ENCODE measurements at regions not wholly inside any gene's neighbourhood (a gene's known extent, or its start where the extent isn't known, plus 50 kb on each side); places are given as distances from the start of the nearest gene placed in this dataset.

DNA sequence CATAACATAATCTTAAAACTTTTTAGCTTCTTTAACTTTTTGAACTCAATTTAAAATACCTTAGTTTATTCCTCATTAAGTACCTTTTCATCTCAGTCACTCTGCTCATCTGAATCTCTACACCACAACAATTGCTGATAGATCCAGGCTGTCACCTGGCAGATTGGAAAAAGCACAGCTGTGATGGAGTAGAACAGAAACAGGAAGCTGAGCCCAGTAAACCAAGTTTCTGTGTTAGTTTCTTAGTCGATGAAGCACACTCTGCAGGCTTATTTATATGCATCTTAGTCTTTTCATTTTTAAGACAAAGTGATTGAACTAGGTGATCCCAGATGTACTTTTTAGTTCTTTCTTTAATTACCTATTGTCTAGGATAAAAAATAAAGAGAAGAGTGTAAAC lies 1398.0 kb upstream of the ALCAM start:
- dilution Hi-C loops (cut with MboI; ENCODE audit: extremely low pct_ligation_motif_present, low sequenced_read_pairs) = no loop called here
- Histone ChIP-seq H3K27ac (ENCODE audit: control insufficient read depth, insufficient read depth, low read length) (no peak overlapping the region), H4K20me1 (ENCODE audit: control insufficient read depth, extremely low read depth, insufficient read depth, low read length) (no peaks in the 10 kb centered on the region), H3K9me1 (ENCODE audit: control insufficient read depth, extremely low read depth, insufficient read depth, low read length) (no peaks in the 10 kb centered on the region), H3K4me3 (ENCODE audit: control insufficient read depth in 2 of 3, extremely low read depth in 1 of 3, insufficient read depth in 2 of 3, low read depth in 1 of 3, low read length in 3 of 3) (no peak overlapping the region), H3K4me1 (ENCODE audit: control insufficient read depth, extremely low read depth, insufficient read depth, low read length) (no peaks in the 10 kb centered on the region), H3K79me2 (ENCODE audit: control insufficient read depth, insufficient read depth, low read length) (no peaks in the 10 kb centered on the region), H3K9me3 (ENCODE audit: control insufficient read depth, low read depth, low read length) (no peaks in the 10 kb centered on the region), H3K27me3 (ENCODE audit: control insufficient read depth, extremely low read depth, insufficient read depth, low read length) (no peaks in the 10 kb centered on the region), H3K36me3 (ENCODE audit: control insufficient read depth in 2 of 2, extremely low read depth in 1 of 2, insufficient read depth in 2 of 2, low read length in 2 of 2) (no peaks in the 10 kb centered on the region), H3K4me2 (ENCODE audit: control insufficient read depth, extremely low read depth, insufficient read depth, low read depth, low read length) (no peak overlapping the region), H2AFZ (ENCODE audit: control insufficient read depth, low read length) (no peak overlapping the region), H3K9ac (ENCODE audit: control insufficient read depth, extremely low read depth, insufficient read depth, low read length) (no peak overlapping the region)
- TF ChIP-seq EZH2 (IDR thresholded peaks at IDR 0.05; ENCODE audit: low read length) = no peak
- TF ChIP-seq CTCF (optimal IDR thresholded peaks at IDR 0.05 in 1 of 3, IDR thresholded peaks at IDR 0.05 in 1 of 3, conservative IDR thresholded peaks at IDR 0.05 in 1 of 3; ENCODE audit: extremely low read depth in 1 of 3, insufficient read depth in 2 of 3, low read length in 3 of 3) = no peak
- FAIRE-seq = no peak
- DNase-seq (ENCODE audit: low read depth, low spot score) = no peak

- Histone ChIP-seq H3K4me2 (ENCODE audit: control insufficient read depth, extremely low read depth, insufficient read depth, low read depth, low read length) (no peak overlapping the region), H3K9ac (ENCODE audit: control insufficient read depth, extremely low read depth, insufficient read depth, low read length) (no peak overlapping the region), H2AFZ (ENCODE audit: control insufficient read depth, low read length) (no peak overlapping the region), H3K4me3 (ENCODE audit: control insufficient read depth in 2 of 3, extremely low read depth in 1 of 3, insufficient read depth in 2 of 3, low read depth in 1 of 3, low read length in 3 of 3) (no peak overlapping the region), H3K36me3 (ENCODE audit: control insufficient read depth in 2 of 2, extremely low read depth in 1 of 2, insufficient read depth in 2 of 2, low read length in 2 of 2) (no peaks in the 10 kb centered on the region), H3K79me2 (ENCODE audit: control insufficient read depth, insufficient read depth, low read length) (no peaks in the 10 kb centered on the region), H3K27me3 (ENCODE audit: control insufficient read depth, extremely low read depth, insufficient read depth, low read length) (no peaks in the 10 kb centered on the region), H3K9me3 (ENCODE audit: control insufficient read depth, low read depth, low read length) (no peaks in the 10 kb centered on the region), H3K4me1 (ENCODE audit: control insufficient read depth, extremely low read depth, insufficient read depth, low read length) (no peaks in the 10 kb centered on the region), H4K20me1 (ENCODE audit: control insufficient read depth, extremely low read depth, insufficient read depth, low read length) (no peaks in the 10 kb centered on the region), H3K27ac (ENCODE audit: control insufficient read depth, insufficient read depth, low read length) (no peak overlapping the region), H3K9me1 (ENCODE audit: control insufficient read depth, extremely low read depth, insufficient read depth, low read length) (no peaks in the 10 kb centered on the region)
- TF ChIP-seq CTCF (optimal IDR thresholded peaks at IDR 0.05 in 1 of 3, IDR thresholded peaks at IDR 0.05 in 1 of 3, conservative IDR thresholded peaks at IDR 0.05 in 1 of 3; ENCODE audit: extremely low read depth in 1 of 3, insufficient read depth in 2 of 3, low read length in 3 of 3) (no peak), EZH2 (IDR thresholded peaks at IDR 0.05; ENCODE audit: low read length) (no peak)
- FAIRE-seq = no peak
- no peak for DNase-seq (ENCODE audit: low read depth, low spot score)
- dilution Hi-C loops (cut with MboI; ENCODE audit: extremely low pct_ligation_motif_present, low sequenced_read_pairs) = no loop called here
These were observed 1389.8 kb upstream of the ALCAM start for GRCh38 chr3:103976931-103977339.
